Bronchial epithelial cell (primary cell): ENCODE measurements at regions not wholly inside any gene's neighbourhood (a gene's known extent, or its start where the extent isn't known, plus 50 kb on each side); places are given as distances from the start of the nearest gene placed in this dataset.

Source experiments
- DNase-seq: peaks from one replicate; pipeline ENCODE4 v3.0.0-alpha.2; 2010; ENCODE audit warnings: low read depth
- FAIRE-seq: peaks from 2 replicates; lab custom pipeline; 2011; peaks lifted over from hg19 to GRCh38; lab: Jason Lieb, UNC
- H3K27me3 ChIP-seq: 2 replicates; pipeline ENCODE4 v1.5.1; 2011; ENCODE audit warnings: low read length; ENCODE audit not compliant: control insufficient read depth, insufficient read depth
- H3K36me3 ChIP-seq: 2 replicates; pipeline ENCODE4 v1.5.1; 2011; ENCODE audit warnings: low read length; ENCODE audit not compliant: control insufficient read depth, insufficient read depth
- H3K4me3 ChIP-seq: 2 replicates; pipeline ENCODE4 v1.5.1; 2011; ENCODE audit warnings: mild to moderate bottlenecking, low read depth, low read length, control low read depth
- CTCF ChIP-seq: IDR thresholded peaks from 2 replicates; pipeline ENCODE4 v1.5.1; 2011; ENCODE audit warnings: mild to moderate bottlenecking, moderate library complexity, low read length, control low read depth, inconsistent platforms; ENCODE audit not compliant: insufficient read depth, severe bottlenecking

GRCh38 chr20:23217023-23217422 lies 130.9 kb upstream of the CD93 start:
- Histone ChIP-seq H3K27me3 (no peaks in the 10 kb centered on the region), H3K4me3 (no peak overlapping the region), H3K36me3 (no peaks in the 10 kb centered on the region)
- FAIRE-seq = no peak
- DNase-seq = no peak
- no peak for TF ChIP-seq CTCF

GRCh38 chr20:23215344-23215995 lies 129.3 kb upstream of the CD93 start:
- FAIRE-seq (no peak), DNase-seq (no peak)
- no peak for TF ChIP-seq CTCF
- Histone ChIP-seq H3K36me3 (no peaks in the 10 kb centered on the region), H3K27me3 (no peaks in the 10 kb centered on the region), H3K4me3 (no peak overlapping the region)

- H3K36me3 ChIP-seq = no peaks in the 10 kb centered on the region
- no peak for TF ChIP-seq CTCF
- no peak overlapping the region for H3K4me3 ChIP-seq
- no peak for FAIRE-seq
- peaks cover under 1% of the 10 kb centered on the region for H3K27me3 ChIP-seq
- no peak for DNase-seq
Observed at GRCh38 chr20:23214903-23215302, 128.8 kb upstream of the CD93 start.

- FAIRE-seq = no peak
- no peak for DNase-seq
Observed at GRCh38 chr20:23212464-23212995, 126.4 kb upstream of the CD93 start.

GRCh38 chr20:23212011-23212410 lies 125.9 kb upstream of the CD93 start:
- no peak for DNase-seq
- FAIRE-seq = no peak
- Histone ChIP-seq H3K27me3 (peaks cover 2% of the 10 kb centered on the region), H3K36me3 (no peaks in the 10 kb centered on the region), H3K4me3 (no peak overlapping the region)
- no peak for TF ChIP-seq CTCF

More at GRCh38 chr20:23212464-23212995, 126.4 kb upstream of the CD93 start:
- peaks cover 2% of the 10 kb centered on the region for H3K27me3 ChIP-seq
- H3K4me3 ChIP-seq = no peak overlapping the region
- no peak for TF ChIP-seq CTCF
- H3K36me3 ChIP-seq = no peaks in the 10 kb centered on the region

- no peak for DNase-seq
- H3K4me3 ChIP-seq = no peak overlapping the region
- H3K36me3 ChIP-seq = no peaks in the 10 kb centered on the region
- no peak for TF ChIP-seq CTCF
- no peak for FAIRE-seq
- H3K27me3 ChIP-seq = peaks cover 2% of the 10 kb centered on the region
Observed at GRCh38 chr20:23211164-23211563, 125.0 kb upstream of the CD93 start.
